ENCODE measurements at regions not wholly inside any gene's neighbourhood (a gene's known extent, or its start where the extent isn't known, plus 50 kb on each side); places are given as distances from the start of the nearest gene placed in this dataset.

DNA sequence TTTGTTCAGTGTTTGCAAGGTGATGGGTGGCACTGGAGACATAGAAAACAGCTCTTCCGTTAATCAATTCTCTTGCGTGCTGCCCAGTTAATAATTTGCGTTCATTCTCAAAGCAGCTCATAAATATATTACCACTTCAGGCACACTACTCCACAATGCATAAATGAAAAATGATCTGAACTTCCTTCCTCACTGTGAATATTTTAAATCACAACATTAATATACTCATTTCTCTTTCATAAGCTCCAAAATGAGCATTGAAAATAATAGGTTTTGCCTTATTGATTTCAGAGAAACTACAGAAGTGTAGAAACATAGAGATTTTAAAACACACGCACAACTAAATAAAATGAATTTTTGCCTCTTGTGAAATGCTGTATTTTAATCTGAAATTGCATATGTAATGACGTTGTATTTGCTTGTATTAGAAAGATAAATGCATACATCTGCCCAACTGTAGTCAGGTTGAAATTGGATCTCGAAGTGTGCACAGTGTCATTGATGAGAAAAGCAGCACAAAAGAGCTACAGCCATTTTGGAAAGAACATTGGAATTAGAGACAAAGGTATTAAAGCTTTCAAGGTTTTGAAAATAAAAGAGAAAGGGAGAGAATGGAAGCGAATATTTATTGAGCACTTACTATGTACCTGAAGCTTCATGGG is 350.5 kb downstream of the LPIN1 start:
- H3K36me3 ChIP-seq (ENCODE audit: low read depth) = no peaks in the 10 kb centered on the region
- H3K4me1 ChIP-seq (ENCODE audit: insufficient read depth, poor library complexity, severe bottlenecking) = no peaks in the 10 kb centered on the region
- H3K9me3 ChIP-seq (ENCODE audit: severe bottlenecking) = no peaks in the 10 kb centered on the region
- TF ChIP-seq CTCF (IDR thresholded peaks at IDR 0.05; ENCODE audit: poor library complexity, severe bottlenecking) = no peak
- no peaks in the 10 kb centered on the region for H3K27me3 ChIP-seq (ENCODE audit: insufficient read depth, poor library complexity, severe bottlenecking)
- DNase-seq (ENCODE audit: low spot score) = no peak
- no peak overlapping the region for H3K27ac ChIP-seq (ENCODE audit: poor library complexity, severe bottlenecking)
- no peak overlapping the region for H3K4me3 ChIP-seq (ENCODE audit: severe bottlenecking)
- ATAC-seq (ENCODE audit: low read depth) = no peak

GRCh38 chr2:12097859-12098258 is 351.4 kb downstream of the LPIN1 start:
- no peaks in the 10 kb centered on the region for H3K36me3 ChIP-seq (ENCODE audit: low read depth)

DNA sequence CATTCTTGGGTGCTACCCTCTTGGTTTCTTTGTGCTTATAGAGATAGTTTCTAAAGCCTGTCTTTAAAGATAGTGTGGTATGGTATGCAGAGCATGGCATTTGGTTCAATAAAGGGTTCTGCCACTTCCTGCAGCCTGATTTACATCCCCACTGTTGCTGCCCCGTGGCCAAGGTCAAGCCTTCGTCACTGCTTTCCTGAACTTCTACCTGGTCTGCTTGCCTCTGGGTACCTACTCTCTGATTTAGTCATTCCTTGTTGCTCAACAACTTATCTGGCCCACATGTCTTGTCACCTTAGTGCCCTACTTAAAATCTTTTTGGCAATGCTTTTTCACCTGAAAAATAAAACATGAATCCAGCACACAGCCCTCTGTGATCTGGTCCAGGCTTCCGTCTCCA is 352.9 kb downstream of the LPIN1 start:
- H3K9me3 ChIP-seq (ENCODE audit: severe bottlenecking) = no peaks in the 10 kb centered on the region
- ATAC-seq (ENCODE audit: low read depth) (no peak), DNase-seq (ENCODE audit: low spot score) (no peak)
- H3K36me3 ChIP-seq (ENCODE audit: low read depth) = no peaks in the 10 kb centered on the region
- no peaks in the 10 kb centered on the region for H3K4me1 ChIP-seq (ENCODE audit: insufficient read depth, poor library complexity, severe bottlenecking)
- no peaks in the 10 kb centered on the region for H3K27me3 ChIP-seq (ENCODE audit: insufficient read depth, poor library complexity, severe bottlenecking)
- H3K27ac ChIP-seq (ENCODE audit: poor library complexity, severe bottlenecking) = no peak overlapping the region
- no peak for TF ChIP-seq CTCF (IDR thresholded peaks at IDR 0.05; ENCODE audit: poor library complexity, severe bottlenecking)
- no peak overlapping the region for H3K4me3 ChIP-seq (ENCODE audit: severe bottlenecking)

More at GRCh38 chr2:12097859-12098258, 351.4 kb downstream of the LPIN1 start:
- H3K4me1 ChIP-seq (ENCODE audit: insufficient read depth, poor library complexity, severe bottlenecking) = no peaks in the 10 kb centered on the region
- H3K27me3 ChIP-seq (ENCODE audit: insufficient read depth, poor library complexity, severe bottlenecking) = no peaks in the 10 kb centered on the region
- H3K4me3 ChIP-seq (ENCODE audit: severe bottlenecking) = no peak overlapping the region
- DNase-seq (ENCODE audit: low spot score) (no peak), ATAC-seq (ENCODE audit: low read depth) (no peak)
- no peaks in the 10 kb centered on the region for H3K9me3 ChIP-seq (ENCODE audit: severe bottlenecking)
- no peak for TF ChIP-seq CTCF (IDR thresholded peaks at IDR 0.05; ENCODE audit: poor library complexity, severe bottlenecking)
- H3K27ac ChIP-seq (ENCODE audit: poor library complexity, severe bottlenecking) = no peak overlapping the region

DNA sequence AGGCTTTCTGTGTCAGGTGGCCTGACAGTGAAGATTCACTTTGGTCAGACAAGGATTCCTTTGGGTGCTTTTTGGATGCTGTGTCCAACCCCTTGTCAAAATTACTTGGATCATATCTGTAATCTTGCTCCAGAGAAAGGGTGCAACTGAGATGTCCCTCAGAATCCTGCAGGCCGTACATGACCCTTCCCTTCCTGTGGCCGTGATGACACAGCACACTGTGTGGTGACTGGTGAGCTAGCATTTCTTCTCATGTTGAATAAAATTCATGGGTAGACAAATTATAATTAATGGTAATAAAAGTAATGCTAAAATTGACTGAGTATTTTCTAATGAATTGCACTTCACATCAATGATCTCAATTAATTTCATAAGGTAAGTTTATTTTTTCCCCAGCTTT is 356.2 kb downstream of the LPIN1 start:
- DNase-seq (ENCODE audit: low spot score) (no peak), ATAC-seq (ENCODE audit: low read depth) (no peak)
- TF ChIP-seq CTCF (IDR thresholded peaks at IDR 0.05; ENCODE audit: poor library complexity, severe bottlenecking) = no peak
- peaks cover 5% of the 10 kb centered on the region for H3K4me1 ChIP-seq (ENCODE audit: insufficient read depth, poor library complexity, severe bottlenecking)
- no peaks in the 10 kb centered on the region for H3K36me3 ChIP-seq (ENCODE audit: low read depth)
- H3K4me3 ChIP-seq (ENCODE audit: severe bottlenecking) = no peak overlapping the region
- no peaks in the 10 kb centered on the region for H3K9me3 ChIP-seq (ENCODE audit: severe bottlenecking)
- H3K27ac ChIP-seq (ENCODE audit: poor library complexity, severe bottlenecking) = no peak overlapping the region
- no peaks in the 10 kb centered on the region for H3K27me3 ChIP-seq (ENCODE audit: insufficient read depth, poor library complexity, severe bottlenecking)

DNA sequence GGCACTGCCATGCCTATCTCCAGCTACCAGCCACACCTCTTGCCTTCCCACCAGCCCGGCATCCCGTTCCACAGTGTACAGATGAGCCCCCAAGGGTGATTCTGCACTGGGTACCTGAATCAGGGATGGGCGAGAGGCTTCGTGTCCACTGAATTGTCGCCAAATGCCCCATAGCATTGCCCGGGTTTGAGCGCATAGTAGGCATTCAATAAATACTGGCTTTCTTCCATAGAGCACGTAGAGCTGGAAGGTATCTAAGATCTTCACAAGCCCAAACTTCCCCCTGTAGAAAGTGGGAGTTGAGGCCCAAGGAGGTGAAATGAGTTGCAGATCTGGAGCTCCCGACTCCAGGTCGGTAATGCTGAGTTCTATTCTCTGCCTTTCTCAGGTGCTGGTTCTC is 358.7 kb downstream of the LPIN1 start:
- Histone ChIP-seq H3K4me1 (ENCODE audit: insufficient read depth, poor library complexity, severe bottlenecking) (peaks cover 5% of the 10 kb centered on the region), H3K27ac (ENCODE audit: poor library complexity, severe bottlenecking) (no peak overlapping the region), H3K9me3 (ENCODE audit: severe bottlenecking) (no peaks in the 10 kb centered on the region), H3K36me3 (ENCODE audit: low read depth) (no peaks in the 10 kb centered on the region), H3K4me3 (ENCODE audit: severe bottlenecking) (no peak overlapping the region), H3K27me3 (ENCODE audit: insufficient read depth, poor library complexity, severe bottlenecking) (no peaks in the 10 kb centered on the region)
- ATAC-seq (ENCODE audit: low read depth) (no peak), DNase-seq (ENCODE audit: low spot score) (no peak)
- no peak for TF ChIP-seq CTCF (IDR thresholded peaks at IDR 0.05; ENCODE audit: poor library complexity, severe bottlenecking)
